ENCODE measurements at regions not wholly inside any gene's neighbourhood (a gene's known extent, or its start where the extent isn't known, plus 50 kb on each side); places are given as distances from the start of the nearest gene placed in this dataset.
"Not testable (repeated sequence)": the region's sequence is repeated elsewhere in the genome, so short reads cannot be mapped to it uniquely, and the experiment has no call there.

GRCh38 chr19:31448221-31448657 lies 99.0 kb upstream of the TSHZ3 start:
- no peak for DNase-seq

GRCh38 chr19:31449379-31449778 lies 100.1 kb upstream of the TSHZ3 start:
- DNase-seq, result no peak

GRCh38 chr19:31450696-31451095 lies 101.5 kb upstream of the TSHZ3 start:
- no peak for DNase-seq

GRCh38 chr19:31451686-31452330 lies 102.6 kb upstream of the TSHZ3 start:
- no peak for DNase-seq

- DNase-seq, result no peak
These were observed 110.2 kb upstream of the TSHZ3 start for GRCh38 chr19:31459430-31459829.

GRCh38 chr19:31461814-31462539 lies 112.7 kb upstream of the TSHZ3 start:
- DNase-seq, result no peak

- no peak for DNase-seq
These were observed 121.1 kb upstream of the TSHZ3 start for GRCh38 chr19:31470229-31470939.

- no peak for DNase-seq
These were observed 121.7 kb upstream of the TSHZ3 start for GRCh38 chr19:31470952-31471351.

GRCh38 chr19:31478241-31478640 lies 129.0 kb upstream of the TSHZ3 start:
- DNase-seq, result no peak

GRCh38 chr19:31483226-31483857 lies 134.1 kb upstream of the TSHZ3 start:
- no peak for DNase-seq

- not testable (repeated sequence) for DNase-seq
These were observed 135.7 kb upstream of the TSHZ3 start for GRCh38 chr19:31484858-31485410.

- no peak for DNase-seq
These were observed 136.2 kb upstream of the TSHZ3 start for GRCh38 chr19:31485472-31485871.

GRCh38 chr19:31491242-31491641 lies 142.0 kb upstream of the TSHZ3 start:
- no peak for DNase-seq

GRCh38 chr19:31492050-31492449 lies 142.8 kb upstream of the TSHZ3 start:
- no peak for DNase-seq

- no peak for DNase-seq
These were observed 146.8 kb upstream of the TSHZ3 start for GRCh38 chr19:31496076-31496475.

- DNase-seq, result no peak
These were observed 148.5 kb upstream of the TSHZ3 start for GRCh38 chr19:31497709-31498108.

- DNase-seq, result no peak
These were observed 149.5 kb upstream of the TSHZ3 start for GRCh38 chr19:31498781-31499180.

GRCh38 chr19:31499281-31500196 lies 150.3 kb upstream of the TSHZ3 start:
- no peak for DNase-seq

- no peak for DNase-seq
These were observed 151.1 kb upstream of the TSHZ3 start for GRCh38 chr19:31500197-31500830.

- DNase-seq, result no peak
These were observed 151.7 kb upstream of the TSHZ3 start for GRCh38 chr19:31500946-31501345.

GRCh38 chr19:31501427-31502195 lies 152.4 kb upstream of the TSHZ3 start:
- no peak for DNase-seq
